Peyer's patch (tissue), 4 donors: ENCODE measurements at regions not wholly inside any gene's neighbourhood (a gene's known extent, or its start where the extent isn't known, plus 50 kb on each side); places are given as distances from the start of the nearest gene placed in this dataset.

Experiments used
- POLR2A ChIP-seq, 2 donors: fragments of 450-650 bp; IDR thresholded peaks; one replicate each; pipeline ENCODE4 v1.5.1; 2017; ENCODE audit warnings: antibody characterized with exemption in 2 of 2, mild to moderate bottlenecking in 2 of 2, moderate library complexity in 2 of 2
- TF ChIP-seq, protein P1 (sequence below), 6 experiments: fragments of 450-650 bp in 4 of 6; fragments of 200-600 bp in 2 of 6; sonication (generic) in 1 of 6; IDR thresholded peaks; one replicate each; pipeline ENCODE4 v1.5.1; 2017 to 2019; ENCODE audit warnings: antibody characterized with exemption in 6 of 6, mild to moderate bottlenecking in 3 of 6, moderate library complexity in 1 of 6

DNA sequence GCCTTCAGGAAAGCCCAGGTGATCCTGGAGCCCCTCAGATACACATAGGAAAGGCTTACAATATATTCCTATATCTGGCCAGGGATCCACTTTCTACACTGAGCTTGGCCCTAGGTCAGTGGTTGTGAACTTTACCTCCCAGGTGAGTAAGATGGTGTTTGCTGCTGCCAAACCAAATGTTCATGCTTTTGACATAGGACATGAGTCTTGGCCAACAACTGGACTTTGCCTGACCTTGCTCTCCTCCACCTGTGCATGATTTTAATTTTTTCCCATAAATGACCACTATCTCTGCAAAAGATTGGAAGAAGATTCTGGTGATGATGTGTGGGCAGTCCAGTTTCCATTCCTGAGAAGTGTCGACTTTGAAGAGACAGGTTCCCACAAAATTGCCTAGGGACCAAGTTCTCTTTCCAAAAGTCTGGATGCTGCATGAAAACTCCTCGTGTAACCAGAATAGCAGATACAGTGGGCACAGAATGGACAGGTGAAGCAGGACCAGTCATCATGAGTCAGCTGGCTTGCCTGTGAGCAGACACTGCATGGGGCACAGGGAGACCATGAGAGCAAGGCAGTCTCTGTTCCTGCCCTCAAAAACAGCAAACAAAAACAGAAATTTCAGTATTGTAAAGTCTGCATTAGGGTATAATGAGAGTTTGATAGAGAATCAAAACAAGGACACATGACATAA is 226.4 kb upstream of the MON1B start:
- no peak for TF ChIP-seq POLR2A (IDR thresholded peaks at IDR 0.05)
- TF ChIP-seq, protein P1, sequence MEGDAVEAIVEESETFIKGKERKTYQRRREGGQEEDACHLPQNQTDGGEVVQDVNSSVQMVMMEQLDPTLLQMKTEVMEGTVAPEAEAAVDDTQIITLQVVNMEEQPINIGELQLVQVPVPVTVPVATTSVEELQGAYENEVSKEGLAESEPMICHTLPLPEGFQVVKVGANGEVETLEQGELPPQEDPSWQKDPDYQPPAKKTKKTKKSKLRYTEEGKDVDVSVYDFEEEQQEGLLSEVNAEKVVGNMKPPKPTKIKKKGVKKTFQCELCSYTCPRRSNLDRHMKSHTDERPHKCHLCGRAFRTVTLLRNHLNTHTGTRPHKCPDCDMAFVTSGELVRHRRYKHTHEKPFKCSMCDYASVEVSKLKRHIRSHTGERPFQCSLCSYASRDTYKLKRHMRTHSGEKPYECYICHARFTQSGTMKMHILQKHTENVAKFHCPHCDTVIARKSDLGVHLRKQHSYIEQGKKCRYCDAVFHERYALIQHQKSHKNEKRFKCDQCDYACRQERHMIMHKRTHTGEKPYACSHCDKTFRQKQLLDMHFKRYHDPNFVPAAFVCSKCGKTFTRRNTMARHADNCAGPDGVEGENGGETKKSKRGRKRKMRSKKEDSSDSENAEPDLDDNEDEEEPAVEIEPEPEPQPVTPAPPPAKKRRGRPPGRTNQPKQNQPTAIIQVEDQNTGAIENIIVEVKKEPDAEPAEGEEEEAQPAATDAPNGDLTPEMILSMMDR (IDR thresholded peaks at IDR 0.05) = no peak
